MM.1S (cell line): ENCODE measurements at regions not wholly inside any gene's neighbourhood (a gene's known extent, or its start where the extent isn't known, plus 50 kb on each side); places are given as distances from the start of the nearest gene placed in this dataset.

ENCODE experiments used
- EZH2phosphoT487 ChIP-seq: fragments of 300-600 bp; sonication (generic); IDR thresholded peaks from 2 replicates; pipeline ENCODE4 v1.6.1; 2018; ENCODE audit warnings: antibody characterized with exemption, low read length
- TF ChIP-seq, protein P1 (sequence below): fragments of 300-600 bp; sonication (generic); IDR thresholded peaks from 2 replicates; pipeline ENCODE4 v1.5.1; 2016; ENCODE audit warnings: antibody characterized with exemption, low read length, mixed read lengths

DNA sequence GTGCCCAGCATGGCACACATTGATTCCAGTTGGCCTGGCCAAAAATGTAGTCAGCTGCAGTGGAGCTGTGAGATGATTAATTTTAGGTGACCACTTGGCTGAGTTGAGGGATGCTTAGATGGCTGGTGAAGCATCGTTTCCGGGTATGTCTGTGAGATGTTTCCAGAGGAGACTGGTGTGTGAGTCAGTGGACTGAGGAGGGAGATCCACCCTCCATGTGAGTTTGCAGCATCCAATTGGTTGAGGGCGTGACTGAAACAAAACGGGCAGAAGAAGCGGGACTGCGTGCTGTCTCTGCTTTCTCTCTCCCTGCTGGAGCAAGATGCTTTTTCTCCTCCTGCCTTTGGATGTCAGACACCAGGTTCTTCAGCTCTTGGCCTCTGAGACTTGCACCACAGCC lies 68.2 kb upstream of the DSCAM start:
- TF ChIP-seq, protein P1, sequence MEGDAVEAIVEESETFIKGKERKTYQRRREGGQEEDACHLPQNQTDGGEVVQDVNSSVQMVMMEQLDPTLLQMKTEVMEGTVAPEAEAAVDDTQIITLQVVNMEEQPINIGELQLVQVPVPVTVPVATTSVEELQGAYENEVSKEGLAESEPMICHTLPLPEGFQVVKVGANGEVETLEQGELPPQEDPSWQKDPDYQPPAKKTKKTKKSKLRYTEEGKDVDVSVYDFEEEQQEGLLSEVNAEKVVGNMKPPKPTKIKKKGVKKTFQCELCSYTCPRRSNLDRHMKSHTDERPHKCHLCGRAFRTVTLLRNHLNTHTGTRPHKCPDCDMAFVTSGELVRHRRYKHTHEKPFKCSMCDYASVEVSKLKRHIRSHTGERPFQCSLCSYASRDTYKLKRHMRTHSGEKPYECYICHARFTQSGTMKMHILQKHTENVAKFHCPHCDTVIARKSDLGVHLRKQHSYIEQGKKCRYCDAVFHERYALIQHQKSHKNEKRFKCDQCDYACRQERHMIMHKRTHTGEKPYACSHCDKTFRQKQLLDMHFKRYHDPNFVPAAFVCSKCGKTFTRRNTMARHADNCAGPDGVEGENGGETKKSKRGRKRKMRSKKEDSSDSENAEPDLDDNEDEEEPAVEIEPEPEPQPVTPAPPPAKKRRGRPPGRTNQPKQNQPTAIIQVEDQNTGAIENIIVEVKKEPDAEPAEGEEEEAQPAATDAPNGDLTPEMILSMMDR: no peak
- no peak for TF ChIP-seq EZH2phosphoT487
